ENCODE measurements at regions not wholly inside any gene's neighbourhood (a gene's known extent, or its start where the extent isn't known, plus 50 kb on each side); places are given as distances from the start of the nearest gene placed in this dataset.
"Not testable (repeated sequence)": the region's sequence is repeated elsewhere in the genome, so short reads cannot be mapped to it uniquely, and the experiment has no call there.

DNA sequence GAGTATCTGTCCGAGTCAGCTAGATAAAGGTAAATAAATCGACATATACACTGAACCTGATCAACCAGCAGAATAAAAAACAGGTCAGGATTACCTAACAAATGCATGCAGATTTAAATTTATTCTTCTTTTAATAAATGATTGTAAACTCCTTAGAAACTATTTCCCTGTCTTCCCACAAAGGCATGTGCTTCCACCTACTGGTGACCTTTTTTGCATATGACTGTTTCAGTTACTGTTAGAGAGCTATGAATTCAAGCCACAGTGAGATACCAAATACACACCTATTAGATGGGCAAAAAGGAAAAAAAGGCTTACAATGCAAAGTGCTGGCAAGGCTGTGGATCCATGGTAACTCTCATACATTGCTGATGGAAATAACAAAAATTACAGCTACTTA, 957.4 kb upstream of the NCAM2 start:
- Mint-ChIP-seq H3K27ac (no peak overlapping the region), H3K27me3 (no peaks in the 10 kb centered on the region), H3K9me3 (peaks cover 0 to 20% (median 5%) of the 10 kb centered on the region in 11 donors), H3K4me3 (no peak overlapping the region), H3K36me3 (no peaks in the 10 kb centered on the region), H3K4me1 (no peaks in the 10 kb centered on the region)
- Histone ChIP-seq H3K4me3 (ENCODE audit: low read length) (no peak overlapping the region), H3K9me3 (ENCODE audit: control insufficient read depth in 2 of 3, low read length in 3 of 3) (no peaks in the 10 kb centered on the region), H3K4me1 (ENCODE audit: control insufficient read depth in 2 of 2, insufficient read depth in 2 of 2, low read length in 2 of 2) (no peaks in the 10 kb centered on the region), H3K36me3 (ENCODE audit: control insufficient read depth in 2 of 3, insufficient read depth in 3 of 3, low read length in 3 of 3) (no peaks in the 10 kb centered on the region), H3K27me3 (ENCODE audit: control insufficient read depth in 2 of 2, insufficient read depth in 2 of 2, low read length in 2 of 2) (no peaks in the 10 kb centered on the region), H3K27ac (ENCODE audit: low read depth, low read length) (no peak overlapping the region)
- DNase-seq (no peak), ATAC-seq (no peak)
- CTCF ChIA-PET, result no interaction called here
- intact Hi-C loops (cut with micrococcal nuclease), result no loop called here
- POLR2A ChIA-PET, result no interaction called here

DNA sequence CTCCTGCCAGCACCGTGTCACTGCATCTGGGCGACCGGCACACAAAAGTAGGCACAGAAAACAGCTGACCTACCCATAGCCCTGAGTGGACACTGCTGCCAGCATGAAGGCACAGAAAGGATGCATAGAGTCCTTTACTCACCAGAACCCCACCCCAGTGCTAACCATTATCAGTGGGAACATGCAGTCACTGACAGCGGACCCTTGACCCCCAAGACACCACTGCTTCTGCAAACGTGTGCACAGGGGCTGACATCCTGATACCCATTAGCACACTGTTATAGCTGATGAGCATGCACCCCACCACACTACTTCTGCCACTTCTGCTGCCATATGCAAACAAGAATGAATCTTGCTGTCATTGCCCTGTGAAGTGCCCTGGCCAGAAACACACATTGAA, 953.0 kb upstream of the NCAM2 start:
- CTCF ChIA-PET, result no interaction called here
- intact Hi-C loops (cut with micrococcal nuclease), result no loop called here
- POLR2A ChIA-PET, result no interaction called here
- Mint-ChIP-seq H3K27me3 (no peaks in the 10 kb centered on the region), H3K4me1 (no peaks in the 10 kb centered on the region), H3K4me3 (no peak overlapping the region), H3K36me3 (no peaks in the 10 kb centered on the region), H3K27ac (no peak overlapping the region), H3K9me3 (peaks cover 5 to 30% (median 12%) of the 10 kb centered on the region in 11 donors)
- Histone ChIP-seq H3K27me3 (ENCODE audit: control insufficient read depth in 2 of 2, insufficient read depth in 2 of 2, low read length in 2 of 2) (no peaks in the 10 kb centered on the region), H3K4me3 (ENCODE audit: low read length) (no peak overlapping the region), H3K27ac (ENCODE audit: low read depth, low read length) (no peak overlapping the region), H3K4me1 (ENCODE audit: control insufficient read depth in 2 of 2, insufficient read depth in 2 of 2, low read length in 2 of 2) (no peaks in the 10 kb centered on the region), H3K9me3 (ENCODE audit: control insufficient read depth in 2 of 3, low read length in 3 of 3) (peaks cover 0 to 9% (median 0%) of the 10 kb centered on the region in 3 experiments), H3K36me3 (ENCODE audit: control insufficient read depth in 2 of 3, insufficient read depth in 3 of 3, low read length in 3 of 3) (no peaks in the 10 kb centered on the region)
- no peak for DNase-seq
- ATAC-seq, result no peak

DNA sequence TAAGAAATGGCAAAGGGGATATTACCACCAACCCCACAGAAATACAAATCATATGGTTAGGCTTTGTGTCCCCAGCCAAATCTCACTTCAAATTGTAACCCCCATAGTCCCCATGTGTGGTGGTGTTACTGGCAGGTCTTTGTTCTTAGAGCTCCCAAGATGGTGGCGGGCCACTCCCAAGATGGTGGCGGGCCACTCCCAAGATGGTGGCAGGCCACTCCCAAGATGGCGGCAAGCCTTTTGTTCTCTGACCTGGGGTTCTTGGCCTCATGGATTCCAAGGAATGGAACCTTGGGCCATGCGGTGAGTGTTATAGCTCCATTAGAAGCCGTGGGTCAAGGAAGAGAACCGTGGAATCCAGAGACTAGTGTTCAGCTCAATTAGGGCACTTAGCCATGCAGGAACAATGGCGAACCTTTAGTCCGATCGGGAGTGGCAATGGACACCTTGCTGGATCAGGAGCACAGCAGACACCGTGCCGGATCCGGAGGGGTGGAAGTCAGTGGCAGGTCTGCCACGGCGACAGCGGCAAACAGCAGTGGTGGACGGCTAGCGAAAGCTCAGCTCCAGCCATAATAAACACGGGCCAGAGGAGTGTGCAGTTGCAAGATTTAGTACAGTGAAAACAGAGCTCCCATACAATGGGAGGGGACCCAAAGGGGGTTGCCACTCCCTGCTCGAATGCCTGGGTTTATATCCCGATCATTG, 949.9 kb upstream of the NCAM2 start:
- H3K27me3 Mint-ChIP-seq; H3K36me3 Mint-ChIP-seq; DNase-seq; H3K4me3 Mint-ChIP-seq; H3K4me1 ChIP-seq (ENCODE audit: control insufficient read depth in 2 of 2, insufficient read depth in 2 of 2, low read length in 2 of 2); H3K27ac Mint-ChIP-seq; H3K36me3 ChIP-seq (ENCODE audit: control insufficient read depth in 2 of 3, insufficient read depth in 3 of 3, low read length in 3 of 3); POLR2A ChIA-PET; intact Hi-C loops (cut with micrococcal nuclease); H3K4me3 ChIP-seq (ENCODE audit: low read length); H3K27me3 ChIP-seq (ENCODE audit: control insufficient read depth in 2 of 2, insufficient read depth in 2 of 2, low read length in 2 of 2); CTCF ChIA-PET; H3K4me1 Mint-ChIP-seq; H3K27ac ChIP-seq (ENCODE audit: low read depth, low read length); ATAC-seq: not testable (repeated sequence)
- peaks cover 0 to 11% (median 0%) of the 10 kb centered on the region in 3 experiments for H3K9me3 ChIP-seq (ENCODE audit: control insufficient read depth in 2 of 3, low read length in 3 of 3)
- peaks cover 5 to 37% (median 17%) of the 10 kb centered on the region in 11 donors for H3K9me3 Mint-ChIP-seq

DNA sequence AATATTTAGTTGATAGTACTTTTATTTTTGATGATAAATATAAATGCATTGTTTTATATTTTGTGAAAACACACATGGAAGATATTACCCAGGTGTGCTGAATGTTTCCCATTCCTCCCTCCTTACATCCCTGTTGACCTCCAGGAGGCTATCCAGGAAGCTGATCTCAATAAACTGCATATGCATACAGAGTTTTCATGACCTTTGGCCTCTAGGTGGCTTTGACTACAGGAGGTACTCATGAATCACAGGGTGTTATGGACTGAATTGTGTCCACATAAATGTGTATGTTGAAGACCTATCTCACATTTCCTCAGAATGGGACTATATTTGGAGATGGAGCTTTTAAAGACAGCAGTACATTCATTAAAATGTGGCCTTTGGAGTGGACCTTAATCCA, 914.9 kb upstream of the NCAM2 start:
- Histone ChIP-seq H3K4me1 (ENCODE audit: control insufficient read depth in 2 of 2, insufficient read depth in 2 of 2, low read length in 2 of 2) (no peaks in the 10 kb centered on the region), H3K9me3 (ENCODE audit: control insufficient read depth in 2 of 3, low read length in 3 of 3) (no peaks in the 10 kb centered on the region), H3K36me3 (ENCODE audit: control insufficient read depth in 2 of 3, insufficient read depth in 3 of 3, low read length in 3 of 3) (no peaks in the 10 kb centered on the region), H3K4me3 (ENCODE audit: low read length) (no peak overlapping the region), H3K27me3 (ENCODE audit: control insufficient read depth in 2 of 2, insufficient read depth in 2 of 2, low read length in 2 of 2) (no peaks in the 10 kb centered on the region), H3K27ac (ENCODE audit: low read depth, low read length) (no peak overlapping the region)
- no peak for ATAC-seq
- Mint-ChIP-seq H3K27ac (no peak overlapping the region), H3K4me1 (peaks cover 0 to 2% (median 0%) of the 10 kb centered on the region in 7 donors), H3K4me3 (no peak overlapping the region), H3K9me3 (peaks cover 0 to 11% (median 4%) of the 10 kb centered on the region in 11 donors), H3K27me3 (no peaks in the 10 kb centered on the region), H3K36me3 (no peaks in the 10 kb centered on the region)
- DNase-seq, result no peak
- intact Hi-C loops (cut with micrococcal nuclease), result no loop called here
- CTCF ChIA-PET, result no interaction called here
- POLR2A ChIA-PET, result no interaction called here

DNA sequence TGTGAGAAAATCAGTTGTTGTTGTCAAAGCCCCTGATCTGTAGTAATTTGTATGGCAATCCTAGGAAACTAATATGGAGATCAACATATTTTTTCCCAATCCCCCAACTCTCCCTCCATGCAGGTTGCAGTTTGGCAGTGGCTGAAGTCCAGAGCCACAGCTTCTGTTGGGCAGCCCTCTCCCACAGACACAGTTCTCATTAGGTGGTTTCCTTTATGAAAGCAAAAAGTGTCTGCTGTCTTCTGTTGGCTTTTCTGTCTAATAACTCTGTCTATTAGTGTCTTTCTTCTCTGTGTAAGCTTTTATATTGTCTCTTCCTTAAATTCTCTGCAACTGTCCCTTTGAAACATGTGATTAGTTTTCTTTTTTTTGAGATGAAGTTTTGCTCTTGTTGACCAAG, 914.3 kb upstream of the NCAM2 start:
- ChIA-PET CTCF (no interaction called here), POLR2A (no interaction called here)
- ATAC-seq (no peak), DNase-seq (no peak)
- no peaks in the 10 kb centered on the region for H3K36me3 ChIP-seq (ENCODE audit: control insufficient read depth in 2 of 3, insufficient read depth in 3 of 3, low read length in 3 of 3)
- H3K27ac ChIP-seq (ENCODE audit: low read depth, low read length), result no peak overlapping the region
- H3K4me3 ChIP-seq (ENCODE audit: low read length), result no peak overlapping the region
- intact Hi-C loops (cut with micrococcal nuclease), result no loop called here
- no peaks in the 10 kb centered on the region for H3K27me3 ChIP-seq (ENCODE audit: control insufficient read depth in 2 of 2, insufficient read depth in 2 of 2, low read length in 2 of 2)
- Mint-ChIP-seq H3K4me3 (no peak overlapping the region), H3K4me1 (peaks cover 0 to 2% (median 0%) of the 10 kb centered on the region in 7 donors), H3K9me3 (peaks cover 0 to 12% (median 5%) of the 10 kb centered on the region in 11 donors), H3K27ac (no peak overlapping the region), H3K36me3 (no peaks in the 10 kb centered on the region), H3K27me3 (no peaks in the 10 kb centered on the region)
- H3K9me3 ChIP-seq (ENCODE audit: control insufficient read depth in 2 of 3, low read length in 3 of 3), result no peaks in the 10 kb centered on the region
- no peaks in the 10 kb centered on the region for H3K4me1 ChIP-seq (ENCODE audit: control insufficient read depth in 2 of 2, insufficient read depth in 2 of 2, low read length in 2 of 2)

DNA sequence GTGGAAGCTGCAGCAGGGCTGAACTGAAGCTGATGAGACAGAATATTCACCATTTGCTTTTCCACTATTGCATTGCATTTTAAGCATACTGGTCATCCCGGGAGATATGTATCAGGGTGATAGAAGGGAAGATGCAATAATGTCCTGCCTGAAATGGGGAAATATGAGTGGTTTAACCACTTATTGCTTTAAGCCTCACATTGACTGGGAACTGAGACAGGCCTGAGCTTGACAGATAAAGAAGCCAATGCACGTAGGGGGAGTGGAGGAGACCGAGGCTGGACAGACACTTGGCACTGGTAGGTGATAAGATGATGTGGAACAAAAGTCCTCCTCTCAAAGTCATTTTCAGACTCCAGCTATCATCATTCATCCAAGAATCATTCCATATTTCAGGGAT, 911.7 kb upstream of the NCAM2 start:
- Mint-ChIP-seq H3K27me3 (no peaks in the 10 kb centered on the region), H3K4me1 (peaks cover 0 to 2% (median 0%) of the 10 kb centered on the region in 7 donors), H3K9me3 (peaks cover 0 to 18% (median 8%) of the 10 kb centered on the region in 11 donors), H3K36me3 (no peaks in the 10 kb centered on the region), H3K27ac (no peak overlapping the region), H3K4me3 (no peak overlapping the region)
- Histone ChIP-seq H3K4me1 (ENCODE audit: control insufficient read depth in 2 of 2, insufficient read depth in 2 of 2, low read length in 2 of 2) (no peaks in the 10 kb centered on the region), H3K9me3 (ENCODE audit: control insufficient read depth in 2 of 3, low read length in 3 of 3) (no peaks in the 10 kb centered on the region), H3K4me3 (ENCODE audit: low read length) (no peak overlapping the region), H3K36me3 (ENCODE audit: control insufficient read depth in 2 of 3, insufficient read depth in 3 of 3, low read length in 3 of 3) (no peaks in the 10 kb centered on the region), H3K27ac (ENCODE audit: low read depth, low read length) (no peak overlapping the region), H3K27me3 (ENCODE audit: control insufficient read depth in 2 of 2, insufficient read depth in 2 of 2, low read length in 2 of 2) (no peaks in the 10 kb centered on the region)
- ATAC-seq, result no peak
- no peak for DNase-seq
- intact Hi-C loops (cut with micrococcal nuclease), result no loop called here
- POLR2A ChIA-PET, result no interaction called here
- CTCF ChIA-PET, result no interaction called here

DNA sequence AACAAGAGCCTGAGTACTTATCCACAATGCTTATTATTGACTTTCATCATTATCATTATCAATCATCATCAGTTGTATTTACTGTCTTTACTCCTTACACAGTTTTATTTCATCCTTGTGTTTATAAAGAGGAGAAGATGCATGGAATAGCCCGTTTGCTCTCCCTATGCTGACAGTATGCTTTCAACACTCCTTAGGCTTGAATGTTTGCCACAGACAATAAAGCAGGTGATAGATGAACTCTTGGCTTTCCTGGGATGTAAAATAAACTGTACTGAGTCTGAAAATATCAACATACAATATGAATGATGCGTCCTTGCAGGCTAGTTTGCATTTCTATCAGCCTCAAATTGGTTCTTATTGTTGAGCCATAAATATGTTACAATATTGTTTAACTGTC, 891.8 kb upstream of the NCAM2 start:
- H3K9me3 Mint-ChIP-seq, result peaks cover 0 to 20% (median 7%) of the 10 kb centered on the region in 11 donors
- H3K9me3 ChIP-seq (ENCODE audit: control insufficient read depth in 2 of 3, low read length in 3 of 3), result no peaks in the 10 kb centered on the region
- ChIA-PET POLR2A (no interaction called here), CTCF (no interaction called here)
- intact Hi-C loops (cut with micrococcal nuclease), result no loop called here
- no peak overlapping the region for H3K4me3 Mint-ChIP-seq
- H3K4me3 ChIP-seq (ENCODE audit: low read length), result no peak overlapping the region
- ATAC-seq (no peak), DNase-seq (no peak)
- no peaks in the 10 kb centered on the region for H3K36me3 Mint-ChIP-seq
- H3K27ac Mint-ChIP-seq, result no peak overlapping the region
- no peaks in the 10 kb centered on the region for H3K27me3 Mint-ChIP-seq
- no peaks in the 10 kb centered on the region for H3K4me1 ChIP-seq (ENCODE audit: control insufficient read depth in 2 of 2, insufficient read depth in 2 of 2, low read length in 2 of 2)
- no peaks in the 10 kb centered on the region for H3K36me3 ChIP-seq (ENCODE audit: control insufficient read depth in 2 of 3, insufficient read depth in 3 of 3, low read length in 3 of 3)
- H3K4me1 Mint-ChIP-seq, result peaks cover 0 to 3% (median 0%) of the 10 kb centered on the region in 7 donors
- no peak overlapping the region for H3K27ac ChIP-seq (ENCODE audit: low read depth, low read length)
- H3K27me3 ChIP-seq (ENCODE audit: control insufficient read depth in 2 of 2, insufficient read depth in 2 of 2, low read length in 2 of 2), result no peaks in the 10 kb centered on the region
